Adipocyte (in vitro differentiated cells): ENCODE measurements at regions not wholly inside any gene's neighbourhood (a gene's known extent, or its start where the extent isn't known, plus 50 kb on each side); places are given as distances from the start of the nearest gene placed in this dataset.

Source experiments
- DNase-seq: peaks from one replicate; pipeline ENCODE4 v3.0.0-alpha.2; 2015; ENCODE audit warnings: low read depth
- H3K27me3 ChIP-seq: replicated peaks from 2 replicates; pipeline ENCODE4 v1.7.0; 2013; ENCODE audit warnings: mild to moderate bottlenecking, low read length, moderate library complexity; ENCODE audit not compliant: control insufficient read depth, insufficient read depth
- H3K36me3 ChIP-seq: 2 replicates; pipeline ENCODE4 v1.7.0; 2013; ENCODE audit warnings: low read length, mild to moderate bottlenecking, moderate library complexity; ENCODE audit not compliant: control insufficient read depth, insufficient read depth, severe bottlenecking
- H3K4me1 ChIP-seq: 2 replicates; pipeline ENCODE4 v1.7.0; 2013; ENCODE audit warnings: mild to moderate bottlenecking, low read length, moderate library complexity; ENCODE audit not compliant: control insufficient read depth, insufficient read depth
- H3K4me3 ChIP-seq: 2 replicates; pipeline ENCODE4 v1.7.0; 2013; ENCODE audit warnings: mild to moderate bottlenecking, low read length, moderate library complexity
- H3K9ac ChIP-seq: 2 replicates; pipeline ENCODE4 v1.7.0; 2013; ENCODE audit warnings: mild to moderate bottlenecking, low read length, moderate library complexity
- H3K9me3 ChIP-seq: 2 replicates; pipeline ENCODE4 v1.7.0; 2013; ENCODE audit warnings: mild to moderate bottlenecking, low read length, moderate library complexity; ENCODE audit not compliant: control insufficient read depth

- Histone ChIP-seq H3K9me3 (no peaks in the 10 kb centered on the region), H3K27me3 (no peaks in the 10 kb centered on the region), H3K4me1 (peaks cover 5% of the 10 kb centered on the region), H3K9ac (no peak overlapping the region), H3K36me3 (no peaks in the 10 kb centered on the region), H3K4me3 (no peak overlapping the region)
- DNase-seq, result no peak
Observed at GRCh38 chr1:193416226-193417024, 230.0 kb upstream of the B3GALT2 start.

- H3K4me1 ChIP-seq, result peaks cover 5% of the 10 kb centered on the region
- H3K9ac ChIP-seq, result no peak overlapping the region
- H3K36me3 ChIP-seq, result no peaks in the 10 kb centered on the region
- no peaks in the 10 kb centered on the region for H3K27me3 ChIP-seq
- DNase-seq, result no peak
- H3K9me3 ChIP-seq, result no peaks in the 10 kb centered on the region
- no peak overlapping the region for H3K4me3 ChIP-seq
Observed at GRCh38 chr1:193415256-193415655, 228.8 kb upstream of the B3GALT2 start.

GRCh38 chr1:193413376-193413775, 227.0 kb upstream of the B3GALT2 start:
- no peaks in the 10 kb centered on the region for H3K9me3 ChIP-seq
- no peak overlapping the region for H3K4me3 ChIP-seq
- DNase-seq, result no peak
- no peaks in the 10 kb centered on the region for H3K36me3 ChIP-seq
- H3K4me1 ChIP-seq, result peaks cover 8% of the 10 kb centered on the region
- no peak overlapping the region for H3K9ac ChIP-seq
- no peaks in the 10 kb centered on the region for H3K27me3 ChIP-seq

- Histone ChIP-seq H3K4me3 (no peak overlapping the region), H3K4me1 (peaks cover 4% of the 10 kb centered on the region), H3K27me3 (no peaks in the 10 kb centered on the region), H3K9ac (no peak overlapping the region), H3K36me3 (no peaks in the 10 kb centered on the region), H3K9me3 (no peaks in the 10 kb centered on the region)
- DNase-seq, result no peak
Observed at GRCh38 chr1:193412748-193413147, 226.3 kb upstream of the B3GALT2 start.

GRCh38 chr1:193411714-193412113, 225.3 kb upstream of the B3GALT2 start:
- no peaks in the 10 kb centered on the region for H3K36me3 ChIP-seq
- no peak overlapping the region for H3K9ac ChIP-seq
- no peak overlapping the region for H3K4me3 ChIP-seq
- H3K27me3 ChIP-seq, result no peaks in the 10 kb centered on the region
- no peaks in the 10 kb centered on the region for H3K9me3 ChIP-seq
- DNase-seq, result no peak
- peaks cover 11% of the 10 kb centered on the region for H3K4me1 ChIP-seq

GRCh38 chr1:193411215-193411614, 224.8 kb upstream of the B3GALT2 start:
- DNase-seq, result no peak
- Histone ChIP-seq H3K4me3 (no peak overlapping the region), H3K36me3 (no peaks in the 10 kb centered on the region), H3K4me1 (peaks cover 11% of the 10 kb centered on the region), H3K9ac (no peak overlapping the region), H3K27me3 (no peaks in the 10 kb centered on the region), H3K9me3 (no peaks in the 10 kb centered on the region)

GRCh38 chr1:193408782-193409293, 222.4 kb upstream of the B3GALT2 start:
- Histone ChIP-seq H3K4me1 (peaks cover 11% of the 10 kb centered on the region), H3K9me3 (no peaks in the 10 kb centered on the region), H3K9ac (no peak overlapping the region), H3K27me3 (no peaks in the 10 kb centered on the region), H3K36me3 (no peaks in the 10 kb centered on the region), H3K4me3 (peak overlapping the region; percentile 53)
- peak; percentile 72 for DNase-seq

GRCh38 chr1:193406901-193407300, 220.5 kb upstream of the B3GALT2 start:
- Histone ChIP-seq H3K4me3 (no peak overlapping the region), H3K9me3 (no peaks in the 10 kb centered on the region), H3K27me3 (no peaks in the 10 kb centered on the region), H3K36me3 (no peaks in the 10 kb centered on the region), H3K9ac (peak overlapping the region; percentile 53), H3K4me1 (peaks cover 11% of the 10 kb centered on the region)
- DNase-seq, result peak; percentile 85

- Histone ChIP-seq H3K36me3 (no peaks in the 10 kb centered on the region), H3K4me3 (no peak overlapping the region), H3K9me3 (no peaks in the 10 kb centered on the region), H3K4me1 (peaks cover 7% of the 10 kb centered on the region), H3K9ac (no peak overlapping the region), H3K27me3 (no peaks in the 10 kb centered on the region)
- DNase-seq, result no peak
Observed at GRCh38 chr1:193404236-193404635, 217.8 kb upstream of the B3GALT2 start.

GRCh38 chr1:193402977-193403376, 216.6 kb upstream of the B3GALT2 start:
- DNase-seq, result no peak
- H3K4me1 ChIP-seq, result peaks cover 7% of the 10 kb centered on the region
- no peak overlapping the region for H3K9ac ChIP-seq

GRCh38 chr1:193402037-193402436, 215.6 kb upstream of the B3GALT2 start:
- Histone ChIP-seq H3K27me3 (no peaks in the 10 kb centered on the region), H3K9me3 (no peaks in the 10 kb centered on the region), H3K4me3 (no peak overlapping the region), H3K9ac (no peak overlapping the region), H3K4me1 (peaks cover 2% of the 10 kb centered on the region), H3K36me3 (no peaks in the 10 kb centered on the region)
- DNase-seq, result no peak

More at GRCh38 chr1:193402977-193403376, 216.6 kb upstream of the B3GALT2 start:
- H3K36me3 ChIP-seq, result no peaks in the 10 kb centered on the region
- no peak overlapping the region for H3K4me3 ChIP-seq
- no peaks in the 10 kb centered on the region for H3K27me3 ChIP-seq
- H3K9me3 ChIP-seq, result no peaks in the 10 kb centered on the region
